ENCODE measurements at regions not wholly inside any gene's neighbourhood (a gene's known extent, or its start where the extent isn't known, plus 50 kb on each side); places are given as distances from the start of the nearest gene placed in this dataset.

GRCh38 chr7:54342458-54342857, 199.7 kb upstream of the VSTM2A start:
- Histone ChIP-seq H3K9me3 (ENCODE audit: control insufficient read depth, insufficient read depth, low read length) (no peaks in the 10 kb centered on the region), H3K27ac (ENCODE audit: low read depth, low read length) (no peak overlapping the region), H3K4me3 (ENCODE audit: low read depth, low read length) (no peak overlapping the region), H3K27me3 (ENCODE audit: control insufficient read depth, insufficient read depth, low read length) (no peaks in the 10 kb centered on the region), H3K4me1 (ENCODE audit: control insufficient read depth, insufficient read depth, low read length) (no peaks in the 10 kb centered on the region), H3K36me3 (ENCODE audit: control insufficient read depth, insufficient read depth, low read length) (no peaks in the 10 kb centered on the region)
- no peak for DNase-seq (ENCODE audit: low read depth in 4 of 6, low spot score in 6 of 6)

GRCh38 chr7:54343511-54343910, 198.7 kb upstream of the VSTM2A start:
- 95% methylated on average over 9 of the region's 9 CpGs for WGBS (ENCODE audit: insufficient coverage)
- H3K9me3 ChIP-seq (ENCODE audit: control insufficient read depth, insufficient read depth, low read length), result no peaks in the 10 kb centered on the region
- no peaks in the 10 kb centered on the region for H3K36me3 ChIP-seq (ENCODE audit: control insufficient read depth, insufficient read depth, low read length)
- no peak overlapping the region for H3K4me3 ChIP-seq (ENCODE audit: low read depth, low read length)
- no peak overlapping the region for H3K27ac ChIP-seq (ENCODE audit: low read depth, low read length)
- no peaks in the 10 kb centered on the region for H3K4me1 ChIP-seq (ENCODE audit: control insufficient read depth, insufficient read depth, low read length)
- DNase-seq (ENCODE audit: low read depth in 4 of 6, low spot score in 6 of 6), result no peak
- no peaks in the 10 kb centered on the region for H3K27me3 ChIP-seq (ENCODE audit: control insufficient read depth, insufficient read depth, low read length)

- H3K27ac ChIP-seq (ENCODE audit: low read depth, low read length), result no peak overlapping the region
- H3K9me3 ChIP-seq (ENCODE audit: control insufficient read depth, insufficient read depth, low read length), result no peaks in the 10 kb centered on the region
- 100% methylated on average over 1 of the region's 1 CpG for WGBS (ENCODE audit: insufficient coverage)
- no peaks in the 10 kb centered on the region for H3K27me3 ChIP-seq (ENCODE audit: control insufficient read depth, insufficient read depth, low read length)
- DNase-seq (ENCODE audit: low read depth in 4 of 6, low spot score in 6 of 6), result no peak
- no peaks in the 10 kb centered on the region for H3K36me3 ChIP-seq (ENCODE audit: control insufficient read depth, insufficient read depth, low read length)
- H3K4me1 ChIP-seq (ENCODE audit: control insufficient read depth, insufficient read depth, low read length), result no peaks in the 10 kb centered on the region
- no peak overlapping the region for H3K4me3 ChIP-seq (ENCODE audit: low read depth, low read length)
Measured at GRCh38 chr7:54345746-54346145, 196.4 kb upstream of the VSTM2A start.

GRCh38 chr7:54349229-54349628, 192.9 kb upstream of the VSTM2A start:
- no peak for DNase-seq (ENCODE audit: low read depth in 4 of 6, low spot score in 6 of 6)
- Histone ChIP-seq H3K36me3 (ENCODE audit: control insufficient read depth, insufficient read depth, low read length) (no peaks in the 10 kb centered on the region), H3K4me3 (ENCODE audit: low read depth, low read length) (no peak overlapping the region), H3K27ac (ENCODE audit: low read depth, low read length) (no peak overlapping the region), H3K9me3 (ENCODE audit: control insufficient read depth, insufficient read depth, low read length) (no peaks in the 10 kb centered on the region), H3K4me1 (ENCODE audit: control insufficient read depth, insufficient read depth, low read length) (no peaks in the 10 kb centered on the region), H3K27me3 (ENCODE audit: control insufficient read depth, insufficient read depth, low read length) (no peaks in the 10 kb centered on the region)
- WGBS (ENCODE audit: insufficient coverage), result 40% methylated on average over 1 of the region's 3 CpGs

- Histone ChIP-seq H3K27me3 (ENCODE audit: control insufficient read depth, insufficient read depth, low read length) (no peaks in the 10 kb centered on the region), H3K27ac (ENCODE audit: low read depth, low read length) (no peak overlapping the region), H3K4me1 (ENCODE audit: control insufficient read depth, insufficient read depth, low read length) (no peaks in the 10 kb centered on the region), H3K9me3 (ENCODE audit: control insufficient read depth, insufficient read depth, low read length) (no peaks in the 10 kb centered on the region), H3K4me3 (ENCODE audit: low read depth, low read length) (no peak overlapping the region), H3K36me3 (ENCODE audit: control insufficient read depth, insufficient read depth, low read length) (no peaks in the 10 kb centered on the region)
- WGBS (ENCODE audit: insufficient coverage), result no CpG with 5 or more reads among the region's 8 CpGs
- DNase-seq (ENCODE audit: low read depth in 4 of 6, low spot score in 6 of 6), result no peak
Measured at GRCh38 chr7:54354436-54354835, 187.7 kb upstream of the VSTM2A start.

GRCh38 chr7:54355842-54356241, 186.3 kb upstream of the VSTM2A start:
- no CpG with 5 or more reads among the region's 1 CpG for WGBS (ENCODE audit: insufficient coverage)

GRCh38 chr7:54360075-54360840, 181.9 kb upstream of the VSTM2A start:
- no peaks in the 10 kb centered on the region for H3K36me3 ChIP-seq (ENCODE audit: control insufficient read depth, insufficient read depth, low read length)
- H3K27me3 ChIP-seq (ENCODE audit: control insufficient read depth, insufficient read depth, low read length), result no peaks in the 10 kb centered on the region
- no CpG with 5 or more reads among the region's 6 CpGs for WGBS (ENCODE audit: insufficient coverage)
- no peak overlapping the region for H3K27ac ChIP-seq (ENCODE audit: low read depth, low read length)
- DNase-seq (ENCODE audit: low read depth in 4 of 6, low spot score in 6 of 6), result peak in 2 of 6 donors; percentile 21 to 66
- no peaks in the 10 kb centered on the region for H3K4me1 ChIP-seq (ENCODE audit: control insufficient read depth, insufficient read depth, low read length)
- H3K9me3 ChIP-seq (ENCODE audit: control insufficient read depth, insufficient read depth, low read length), result no peaks in the 10 kb centered on the region
- no peak overlapping the region for H3K4me3 ChIP-seq (ENCODE audit: low read depth, low read length)

More at GRCh38 chr7:54355842-54356241, 186.3 kb upstream of the VSTM2A start:
- Histone ChIP-seq H3K4me3 (ENCODE audit: low read depth, low read length) (no peak overlapping the region), H3K4me1 (ENCODE audit: control insufficient read depth, insufficient read depth, low read length) (no peaks in the 10 kb centered on the region), H3K27ac (ENCODE audit: low read depth, low read length) (no peak overlapping the region), H3K27me3 (ENCODE audit: control insufficient read depth, insufficient read depth, low read length) (no peaks in the 10 kb centered on the region), H3K36me3 (ENCODE audit: control insufficient read depth, insufficient read depth, low read length) (no peaks in the 10 kb centered on the region), H3K9me3 (ENCODE audit: control insufficient read depth, insufficient read depth, low read length) (no peaks in the 10 kb centered on the region)
- no peak for DNase-seq (ENCODE audit: low read depth in 4 of 6, low spot score in 6 of 6)

GRCh38 chr7:54390565-54390964, 151.6 kb upstream of the VSTM2A start:
- no CpG with 5 or more reads among the region's 1 CpG for WGBS (ENCODE audit: insufficient coverage)
- no peak overlapping the region for H3K4me3 ChIP-seq (ENCODE audit: low read depth, low read length)

GRCh38 chr7:54392935-54393334, 149.2 kb upstream of the VSTM2A start:
- no peaks in the 10 kb centered on the region for H3K27me3 ChIP-seq (ENCODE audit: control insufficient read depth, insufficient read depth, low read length)
- H3K4me3 ChIP-seq (ENCODE audit: low read depth, low read length), result no peak overlapping the region
- WGBS (ENCODE audit: insufficient coverage), result 100% methylated on average over 1 of the region's 2 CpGs
- H3K36me3 ChIP-seq (ENCODE audit: control insufficient read depth, insufficient read depth, low read length), result no peaks in the 10 kb centered on the region
- no peak for DNase-seq (ENCODE audit: low read depth in 4 of 6, low spot score in 6 of 6)
- no peaks in the 10 kb centered on the region for H3K4me1 ChIP-seq (ENCODE audit: control insufficient read depth, insufficient read depth, low read length)
- H3K9me3 ChIP-seq (ENCODE audit: control insufficient read depth, insufficient read depth, low read length), result no peaks in the 10 kb centered on the region
- no peak overlapping the region for H3K27ac ChIP-seq (ENCODE audit: low read depth, low read length)

More at GRCh38 chr7:54390565-54390964, 151.6 kb upstream of the VSTM2A start:
- DNase-seq (ENCODE audit: low read depth in 4 of 6, low spot score in 6 of 6), result no peak
- no peaks in the 10 kb centered on the region for H3K4me1 ChIP-seq (ENCODE audit: control insufficient read depth, insufficient read depth, low read length)
- no peaks in the 10 kb centered on the region for H3K9me3 ChIP-seq (ENCODE audit: control insufficient read depth, insufficient read depth, low read length)
- no peaks in the 10 kb centered on the region for H3K27me3 ChIP-seq (ENCODE audit: control insufficient read depth, insufficient read depth, low read length)
- H3K36me3 ChIP-seq (ENCODE audit: control insufficient read depth, insufficient read depth, low read length), result no peaks in the 10 kb centered on the region
- H3K27ac ChIP-seq (ENCODE audit: low read depth, low read length), result no peak overlapping the region

GRCh38 chr7:54394834-54395233, 147.3 kb upstream of the VSTM2A start:
- DNase-seq (ENCODE audit: low read depth in 4 of 6, low spot score in 6 of 6), result peak in 2 of 6 donors; percentile 1 to 29
- WGBS (ENCODE audit: insufficient coverage), result 92% methylated on average over 2 of the region's 4 CpGs

More at GRCh38 chr7:54394834-54395233, 147.3 kb upstream of the VSTM2A start:
- no peak overlapping the region for H3K27ac ChIP-seq (ENCODE audit: low read depth, low read length)
- H3K4me3 ChIP-seq (ENCODE audit: low read depth, low read length), result no peak overlapping the region
- no peaks in the 10 kb centered on the region for H3K36me3 ChIP-seq (ENCODE audit: control insufficient read depth, insufficient read depth, low read length)
- no peaks in the 10 kb centered on the region for H3K4me1 ChIP-seq (ENCODE audit: control insufficient read depth, insufficient read depth, low read length)
- H3K9me3 ChIP-seq (ENCODE audit: control insufficient read depth, insufficient read depth, low read length), result no peaks in the 10 kb centered on the region
- H3K27me3 ChIP-seq (ENCODE audit: control insufficient read depth, insufficient read depth, low read length), result no peaks in the 10 kb centered on the region
